ENCODE measurements at regions not wholly inside any gene's neighbourhood (a gene's known extent, or its start where the extent isn't known, plus 50 kb on each side); places are given as distances from the start of the nearest gene placed in this dataset.

- Histone ChIP-seq H3K4me3 (no peak overlapping the region), H3K9me3 (no peaks in the 10 kb centered on the region), H3K27me3 (no peaks in the 10 kb centered on the region), H3K27ac (no peak overlapping the region), H3K36me3 (no peaks in the 10 kb centered on the region), H3K4me1 (peaks cover 0 to 3% (median 0%) of the 10 kb centered on the region in 3 donors)
- whole genome bisulfite sequencing, 2 donors: 68 to 70% methylated on average over 6 of the region's 6 CpGs
- intact Hi-C loops (cut with DNase I): no loop called here
- ATAC-seq: no peak
- no peak for TF ChIP-seq CTCF (IDR thresholded peaks at IDR 0.05)
- no peak for FAIRE-seq
- no peak for DNase-seq
Observed at GRCh38 chr1:224486801-224487583, 52.4 kb upstream of the WDR26 start.

GRCh38 chr1:224488806-224489499 lies 54.4 kb upstream of the WDR26 start:
- no peak overlapping the region for H3K4me3 ChIP-seq
- ATAC-seq (no peak), FAIRE-seq (no peak), DNase-seq (no peak)
- 93 to 97% methylated on average over 2 of the region's 2 CpGs for WGBS, 2 donors
- H3K9me3 ChIP-seq: no peaks in the 10 kb centered on the region
- H3K4me1 ChIP-seq: peaks cover 0 to 21% (median 6%) of the 10 kb centered on the region in 3 donors
- H3K27me3 ChIP-seq: no peaks in the 10 kb centered on the region
- TF ChIP-seq CTCF (IDR thresholded peaks at IDR 0.05): no peak
- intact Hi-C loops (cut with DNase I): no loop called here
- no peaks in the 10 kb centered on the region for H3K36me3 ChIP-seq
- H3K27ac ChIP-seq: no peak overlapping the region

- H3K9me3 ChIP-seq: no peaks in the 10 kb centered on the region
- DNase-seq (no peak), FAIRE-seq (no peak), ATAC-seq (no peak)
- 63 to 65% methylated on average over 5 of the region's 5 CpGs for WGBS, 2 donors
- no peak overlapping the region for H3K4me3 ChIP-seq
- H3K4me1 ChIP-seq: peaks cover 0 to 21% (median 6%) of the 10 kb centered on the region in 3 donors
- H3K27me3 ChIP-seq: no peaks in the 10 kb centered on the region
- intact Hi-C loops (cut with DNase I): no loop called here
- no peaks in the 10 kb centered on the region for H3K36me3 ChIP-seq
- H3K27ac ChIP-seq: no peak overlapping the region
- no peak for TF ChIP-seq CTCF (IDR thresholded peaks at IDR 0.05)
Observed at GRCh38 chr1:224489534-224490365, 55.2 kb upstream of the WDR26 start.

GRCh38 chr1:224490549-224491537 lies 56.2 kb upstream of the WDR26 start:
- no peak for TF ChIP-seq CTCF (IDR thresholded peaks at IDR 0.05)
- H3K4me3 ChIP-seq: no peak overlapping the region
- no peak for FAIRE-seq
- H3K27ac ChIP-seq: no peak overlapping the region
- no peak for ATAC-seq
- no peaks in the 10 kb centered on the region for H3K36me3 ChIP-seq
- no peak for DNase-seq
- H3K4me1 ChIP-seq: peaks cover 0 to 21% (median 6%) of the 10 kb centered on the region in 3 donors
- no peaks in the 10 kb centered on the region for H3K27me3 ChIP-seq
- no peaks in the 10 kb centered on the region for H3K9me3 ChIP-seq
- WGBS, 2 donors: 94 to 98% methylated on average over 7 of the region's 7 CpGs
- intact Hi-C loops (cut with DNase I): no loop called here
